Gastroesophageal sphincter (tissue), 3 donors: ENCODE measurements at regions not wholly inside any gene's neighbourhood (a gene's known extent, or its start where the extent isn't known, plus 50 kb on each side); places are given as distances from the start of the nearest gene placed in this dataset.

Experiments used
- POLR2A ChIP-seq, 2 donors: fragments of 450-650 bp; IDR thresholded peaks; one replicate each; pipeline ENCODE4 v1.6.1; 2017; ENCODE audit warnings: antibody characterized with exemption in 2 of 2, mild to moderate bottlenecking in 2 of 2, moderate library complexity in 1 of 2
- POLR2AphosphoS5 ChIP-seq: sonication (generic); formaldehyde crosslinking; IDR thresholded peaks from one replicate; pipeline ENCODE4 v1.6.1; 2017; ENCODE audit warnings: antibody characterized with exemption
- TF ChIP-seq, protein P1 (sequence below), 4 experiments: fragments of 200-600 bp in 2 of 4; fragments of 450-650 bp in 2 of 4; sonication (generic) in 1 of 4; IDR thresholded peaks; one replicate each; pipeline ENCODE4 v1.5.1; 2017 to 2019; ENCODE audit warnings: antibody characterized with exemption in 4 of 4, mild to moderate bottlenecking in 2 of 4, moderate library complexity in 2 of 4

DNA sequence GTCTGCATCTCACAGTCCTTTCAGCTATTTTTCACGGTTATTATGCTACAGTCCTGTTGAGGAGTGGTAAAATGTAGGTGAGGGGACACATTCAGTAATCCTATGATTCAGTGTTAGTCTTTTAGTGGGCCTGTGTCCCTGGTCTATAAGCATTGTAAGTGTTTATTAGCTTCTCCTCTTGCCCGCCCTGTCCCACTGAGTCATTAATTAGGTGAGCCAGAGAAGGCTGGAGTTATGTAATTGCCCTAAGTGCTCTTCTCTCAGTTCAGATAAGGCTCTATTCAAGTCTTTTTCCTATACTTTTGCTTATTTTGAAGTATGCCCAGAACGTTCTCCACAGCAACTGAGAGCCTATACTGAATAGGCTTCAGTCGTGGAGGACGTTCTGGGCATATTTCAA is 76.3 kb upstream of the ZRANB2 start:
- TF ChIP-seq, protein P1, sequence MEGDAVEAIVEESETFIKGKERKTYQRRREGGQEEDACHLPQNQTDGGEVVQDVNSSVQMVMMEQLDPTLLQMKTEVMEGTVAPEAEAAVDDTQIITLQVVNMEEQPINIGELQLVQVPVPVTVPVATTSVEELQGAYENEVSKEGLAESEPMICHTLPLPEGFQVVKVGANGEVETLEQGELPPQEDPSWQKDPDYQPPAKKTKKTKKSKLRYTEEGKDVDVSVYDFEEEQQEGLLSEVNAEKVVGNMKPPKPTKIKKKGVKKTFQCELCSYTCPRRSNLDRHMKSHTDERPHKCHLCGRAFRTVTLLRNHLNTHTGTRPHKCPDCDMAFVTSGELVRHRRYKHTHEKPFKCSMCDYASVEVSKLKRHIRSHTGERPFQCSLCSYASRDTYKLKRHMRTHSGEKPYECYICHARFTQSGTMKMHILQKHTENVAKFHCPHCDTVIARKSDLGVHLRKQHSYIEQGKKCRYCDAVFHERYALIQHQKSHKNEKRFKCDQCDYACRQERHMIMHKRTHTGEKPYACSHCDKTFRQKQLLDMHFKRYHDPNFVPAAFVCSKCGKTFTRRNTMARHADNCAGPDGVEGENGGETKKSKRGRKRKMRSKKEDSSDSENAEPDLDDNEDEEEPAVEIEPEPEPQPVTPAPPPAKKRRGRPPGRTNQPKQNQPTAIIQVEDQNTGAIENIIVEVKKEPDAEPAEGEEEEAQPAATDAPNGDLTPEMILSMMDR (IDR thresholded peaks at IDR 0.05): no peak
- TF ChIP-seq POLR2A (IDR thresholded peaks at IDR 0.05) (no peak), POLR2AphosphoS5 (no peak)
